Stimulated activated naive CD4-positive, alpha-beta T cell (primary cell): ENCODE measurements at regions not wholly inside any gene's neighbourhood (a gene's known extent, or its start where the extent isn't known, plus 50 kb on each side); places are given as distances from the start of the nearest gene placed in this dataset.

ENCODE experiments used
- DNase-seq, 6 experiments: peaks; one replicate each; lab custom pipeline; 2025; lab: John Stamatoyannopoulos, UW

- DNase-seq = no peak
Measured at GRCh38 chr10:58140691-58141347, 126.9 kb downstream of the IPMK start.

GRCh38 chr10:58140054-58140453, 127.6 kb downstream of the IPMK start:
- no peak for DNase-seq

GRCh38 chr10:58137813-58138212, 129.9 kb downstream of the IPMK start:
- DNase-seq = no peak

DNA sequence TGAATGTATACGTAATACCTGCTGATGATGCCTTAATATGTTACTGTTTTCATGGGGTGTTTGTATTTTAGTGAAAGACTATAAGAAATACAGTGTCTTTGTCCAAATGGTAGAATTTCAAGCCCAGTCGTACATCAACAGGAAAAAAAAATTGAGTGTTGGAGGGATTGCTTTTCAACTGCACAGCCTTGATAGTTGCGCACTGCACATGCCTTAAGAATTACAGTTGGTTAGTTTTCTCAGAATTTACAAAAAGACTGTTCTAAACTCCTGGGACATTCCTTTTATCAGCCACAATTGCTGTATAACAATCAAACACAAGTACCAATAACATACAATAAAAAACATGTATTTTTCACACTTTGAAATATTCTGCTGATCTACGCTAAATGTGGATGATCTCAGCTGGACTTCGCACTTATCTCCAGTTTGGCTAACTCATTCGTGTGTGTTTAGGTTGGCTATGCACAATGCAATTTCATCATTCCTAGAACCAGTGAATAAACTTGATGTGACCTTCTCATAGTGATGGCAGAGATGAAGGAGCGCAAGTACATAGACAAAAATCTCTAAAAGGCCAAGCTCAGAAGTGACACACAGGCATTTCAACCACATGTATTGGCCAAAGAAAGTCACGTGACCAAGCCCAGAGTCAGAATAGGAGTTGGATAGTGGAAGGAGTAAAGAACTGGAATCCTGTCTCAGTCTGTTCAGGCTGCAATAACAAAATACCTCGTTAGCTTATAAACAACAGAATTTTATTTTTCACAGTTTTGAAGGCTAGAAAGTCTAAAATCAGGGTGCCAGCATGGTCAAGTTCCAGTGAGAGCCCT, 152.3 kb downstream of the IPMK start:
- no peak for DNase-seq

- no peak for DNase-seq
Measured at GRCh38 chr10:58109731-58110130, 158.0 kb downstream of the IPMK start.

DNA sequence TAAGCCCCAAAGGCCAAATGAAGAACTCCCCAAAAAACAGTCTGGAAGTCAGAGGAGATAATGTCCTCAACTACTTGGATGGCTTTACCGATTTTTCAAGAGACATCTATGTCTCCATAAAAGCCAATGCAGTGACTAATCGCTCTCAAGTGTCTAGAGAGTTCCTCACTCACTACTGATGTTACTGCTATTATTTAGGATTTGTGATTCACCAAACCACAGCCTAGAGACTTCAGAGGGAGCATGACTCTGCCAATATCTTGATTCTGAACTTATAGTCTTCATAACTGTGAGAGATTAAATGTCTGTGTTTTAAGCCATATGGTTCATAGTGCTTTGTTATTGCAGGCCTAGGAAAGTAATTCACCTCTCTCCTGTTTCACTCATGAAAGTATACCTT, 160.2 kb downstream of the IPMK start:
- no peak for DNase-seq

- no peak for DNase-seq
Measured at GRCh38 chr10:58106211-58107035, 161.3 kb downstream of the IPMK start.

DNA sequence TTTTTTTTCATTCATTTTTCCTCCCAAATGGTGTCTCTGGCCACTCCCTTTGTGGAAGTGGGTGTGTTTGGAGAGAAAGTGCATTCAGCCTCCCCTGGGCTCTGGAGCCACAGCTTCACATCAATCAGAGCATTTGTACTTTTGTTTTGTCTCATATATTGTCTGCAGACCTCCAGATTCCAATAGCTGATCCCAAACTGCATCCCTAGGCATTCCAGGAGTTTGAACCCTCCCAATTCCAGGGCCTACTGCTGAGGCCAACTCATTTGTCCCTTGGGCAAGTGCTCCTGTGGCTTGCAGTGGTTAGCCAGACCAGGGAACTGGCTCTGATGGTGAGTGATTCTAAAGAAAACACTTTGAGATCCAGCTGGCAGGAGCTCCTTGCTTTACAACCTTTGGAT, 163.3 kb downstream of the IPMK start:
- DNase-seq = no peak

- DNase-seq = no peak
Measured at GRCh38 chr10:58102897-58103296, 164.8 kb downstream of the IPMK start.

DNA sequence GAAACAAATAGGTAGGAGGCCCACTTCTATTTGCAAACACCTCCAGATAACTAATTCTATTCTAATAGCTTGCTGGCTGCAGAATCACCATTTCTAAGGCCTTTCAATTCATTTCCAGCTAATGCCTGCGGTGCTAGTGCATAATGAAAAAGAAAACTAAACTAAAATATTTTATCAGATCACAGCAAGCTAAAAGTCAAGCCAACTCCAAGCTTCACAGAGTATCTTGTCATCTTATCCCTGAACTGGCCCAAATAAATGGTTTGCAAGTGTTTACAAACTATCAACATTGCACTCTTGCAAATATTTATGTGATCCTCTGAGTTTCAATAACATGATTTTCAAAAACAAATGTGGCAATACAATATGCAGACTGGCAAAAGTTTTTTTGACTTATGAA, 166.0 kb downstream of the IPMK start:
- DNase-seq = no peak

GRCh38 chr10:58094985-58095718, 172.5 kb downstream of the IPMK start:
- no peak for DNase-seq

DNA sequence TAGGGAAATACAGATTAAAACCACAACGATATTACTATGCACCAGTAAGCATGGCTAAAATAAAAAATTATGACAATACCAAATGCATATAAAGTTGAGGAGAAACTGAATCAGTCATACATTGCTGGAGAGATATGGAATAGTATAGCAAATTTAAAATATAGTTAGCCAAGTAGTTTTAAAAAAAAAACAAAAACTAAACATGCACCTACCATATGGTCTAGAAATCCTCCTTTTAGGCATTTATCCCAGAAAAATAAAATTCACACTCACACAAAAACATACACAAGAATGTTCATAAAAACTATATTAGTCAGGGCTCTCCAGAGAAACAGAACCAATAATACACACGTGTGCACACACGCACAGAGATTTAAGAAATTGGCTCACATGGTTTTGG, 175.8 kb downstream of the IPMK start:
- DNase-seq = no peak

GRCh38 chr10:58089739-58090138, 178.0 kb downstream of the IPMK start:
- no peak for DNase-seq

DNA sequence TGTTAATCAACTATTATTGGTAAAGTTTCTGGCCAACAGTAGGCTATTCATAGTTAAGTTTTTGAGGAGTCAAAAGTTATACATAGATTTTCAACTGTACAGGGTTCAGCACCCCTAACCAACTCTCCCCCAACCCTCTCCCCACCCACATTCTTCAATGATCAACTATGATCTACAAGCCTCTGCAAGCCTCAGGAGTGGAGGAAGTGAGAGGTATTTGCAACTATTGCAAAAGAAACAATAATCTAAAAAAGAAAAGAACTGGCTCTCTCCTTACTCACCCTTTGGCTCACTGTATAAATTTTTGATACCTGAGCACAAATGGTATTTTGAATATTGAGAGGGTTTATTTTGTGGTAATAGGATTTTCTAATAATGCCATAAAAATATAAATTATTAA, 179.8 kb downstream of the IPMK start:
- DNase-seq = no peak

- DNase-seq = no peak
Measured at GRCh38 chr10:58086763-58087150, 180.9 kb downstream of the IPMK start.

- DNase-seq = no peak
Measured at GRCh38 chr10:58086144-58086762, 181.4 kb downstream of the IPMK start.

GRCh38 chr10:58082248-58082647, 185.4 kb downstream of the IPMK start:
- no peak for DNase-seq

GRCh38 chr10:58081353-58081752, 186.3 kb downstream of the IPMK start:
- no peak for DNase-seq

- no peak for DNase-seq
Measured at GRCh38 chr10:58079461-58079860, 188.2 kb downstream of the IPMK start.

- no peak for DNase-seq
Measured at GRCh38 chr10:58072634-58073033, 195.1 kb downstream of the IPMK start.

GRCh38 chr10:58070956-58071355, 196.7 kb downstream of the IPMK start:
- DNase-seq = no peak

DNA sequence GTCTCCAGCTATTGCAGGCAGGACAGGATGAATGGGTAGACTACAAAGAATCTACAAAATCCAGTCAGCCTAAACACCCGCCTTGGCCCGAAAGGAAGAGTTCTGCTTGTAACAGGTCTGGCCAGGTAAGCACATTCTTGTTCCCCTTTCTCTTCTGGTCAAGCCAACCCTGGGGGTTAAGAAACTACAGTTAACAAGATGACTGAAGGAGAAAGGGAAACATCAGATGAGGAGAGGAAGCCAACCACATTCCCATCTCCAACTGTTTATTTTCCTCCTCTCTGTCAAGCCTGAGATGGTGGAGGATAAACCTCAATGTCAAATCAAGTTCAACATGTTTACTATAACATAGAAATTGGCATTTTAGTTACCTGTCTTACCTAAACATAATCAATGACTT, 198.9 kb downstream of the IPMK start:
- DNase-seq = no peak
